Neural cell (in vitro differentiated cells): ENCODE measurements at regions not wholly inside any gene's neighbourhood (a gene's known extent, or its start where the extent isn't known, plus 50 kb on each side); places are given as distances from the start of the nearest gene placed in this dataset.

Source experiments
- H2AFZ ChIP-seq: fragments of 200-600, 300-800 bp; sonication (generic), shearing (Covaris generic); 2 replicates; pipeline ENCODE4 v1.6.0; 2014; ENCODE audit warnings: low read depth, mild to moderate bottlenecking, antibody characterized with exemption, low read length, moderate library complexity
- H3F3A ChIP-seq: fragments of 200-600 bp; shearing (Covaris generic); 2 replicates; pipeline ENCODE4 v1.6.1; 2016; ENCODE audit warnings: mild to moderate bottlenecking, moderate library complexity, mixed read lengths, antibody characterized with exemption, low read length; ENCODE audit not compliant: insufficient read depth, poor library complexity, severe bottlenecking
- H3K27ac ChIP-seq: fragments of 200-600, 300-800 bp; sonication (generic), shearing (Covaris generic); 2 replicates; pipeline ENCODE4 v1.5.1; 2014; ENCODE audit warnings: mild to moderate bottlenecking, low read length, moderate library complexity
- H3K27me3 ChIP-seq: fragments of 300-800, 200-600 bp; sonication (generic), shearing (Covaris generic); 2 replicates; pipeline ENCODE4 v1.6.0; 2014; ENCODE audit warnings: mild to moderate bottlenecking, low read depth, low read length, moderate library complexity; ENCODE audit not compliant: insufficient read depth
- H3K36me3 ChIP-seq: fragments of 300-800, 200-600 bp; sonication (generic), shearing (Covaris generic); 2 replicates; pipeline ENCODE4 v1.5.1; 2014; ENCODE audit warnings: mild to moderate bottlenecking, antibody characterized with exemption, low read length, moderate library complexity; ENCODE audit not compliant: insufficient read depth
- H3K4me2 ChIP-seq: fragments of 300-800, 200-600 bp; sonication (generic), shearing (Covaris generic); 2 replicates; pipeline ENCODE4 v1.6.0; 2014; ENCODE audit warnings: mild to moderate bottlenecking, low read length
- H3K4me3 ChIP-seq: fragments of 300-800, 200-600 bp; sonication (generic), shearing (Covaris generic); 2 replicates; pipeline ENCODE4 v1.5.1; 2014; ENCODE audit warnings: mild to moderate bottlenecking, low read length, moderate library complexity
- H3K79me2 ChIP-seq: fragments of 200-600 bp; shearing (Covaris generic); replicated peaks from 2 replicates; pipeline ENCODE4 v1.6.0; 2014; ENCODE audit warnings: mild to moderate bottlenecking, low read length, moderate library complexity; ENCODE audit not compliant: insufficient read depth
- H3K9ac ChIP-seq: fragments of 300-800, 200-600 bp; sonication (generic), shearing (Covaris generic); 2 replicates; pipeline ENCODE4 v1.6.1; 2016; ENCODE audit warnings: mild to moderate bottlenecking, low read length, mixed read lengths
- H3K9me2 ChIP-seq: fragments of 200-600 bp; shearing (Covaris generic); 2 replicates; pipeline ENCODE4 v1.6.1; 2016; ENCODE audit warnings: mild to moderate bottlenecking, low read length, mixed read lengths; ENCODE audit not compliant: insufficient read depth
- H3K9me3 ChIP-seq: fragments of 200-600, 300-800 bp; sonication (generic), shearing (Covaris generic); 2 replicates; pipeline ENCODE4 v1.6.1; 2016; ENCODE audit warnings: mild to moderate bottlenecking, mixed run types, low read length, moderate library complexity, mixed read lengths
- H4K20me1 ChIP-seq: fragments of 200-600 bp; shearing (Covaris generic); 2 replicates; pipeline ENCODE4 v1.6.1; 2016; ENCODE audit warnings: mild to moderate bottlenecking, mixed run types; ENCODE audit not compliant: insufficient read depth
- EP300 ChIP-seq: fragments of 450-650 bp; conservative IDR thresholded peaks from 2 replicates; pipeline ENCODE4 v1.6.1; 2014; ENCODE audit warnings: antibody characterized with exemption, mild to moderate bottlenecking, moderate library complexity; ENCODE audit not compliant: poor library complexity, severe bottlenecking
- EZH2 ChIP-seq: fragments of 200-600, 300-800 bp; shearing (Covaris generic), sonication (generic); IDR thresholded peaks from 2 replicates; pipeline ENCODE4 v1.6.1; 2014; ENCODE audit warnings: antibody characterized with exemption, low read length, borderline replicate concordance, mild to moderate bottlenecking; ENCODE audit not compliant: insufficient read depth, poor library complexity, severe bottlenecking
- MXI1 ChIP-seq: fragments of 450-650 bp; conservative IDR thresholded peaks from 2 replicates; pipeline ENCODE4 v1.6.1; 2014; ENCODE audit warnings: antibody characterized with exemption, mild to moderate bottlenecking; ENCODE audit not compliant: poor library complexity, severe bottlenecking
- POLR2AphosphoS5 ChIP-seq: IDR thresholded peaks from 2 replicates; pipeline ENCODE4 v1.6.1; 2012
- SMC3 ChIP-seq: fragments of 450-650 bp; conservative IDR thresholded peaks from 2 replicates; pipeline ENCODE4 v1.6.1; 2014; ENCODE audit warnings: antibody characterized with exemption, mild to moderate bottlenecking, moderate library complexity; ENCODE audit not compliant: poor library complexity
- TAF1 ChIP-seq: IDR thresholded peaks from 2 replicates; pipeline ENCODE4 v1.6.1; 2012; ENCODE audit warnings: low read depth
- TF ChIP-seq, protein P1 (sequence below): IDR thresholded peaks from 2 replicates; pipeline ENCODE4 v1.6.1; 2012; ENCODE audit warnings: borderline replicate concordance
- TF ChIP-seq, protein P2 (sequence below): fragments of 450-650 bp; IDR thresholded peaks from 2 replicates; pipeline ENCODE4 v1.5.1; 2014; ENCODE audit warnings: antibody characterized with exemption, mild to moderate bottlenecking, moderate library complexity; ENCODE audit not compliant: poor library complexity, severe bottlenecking

DNA sequence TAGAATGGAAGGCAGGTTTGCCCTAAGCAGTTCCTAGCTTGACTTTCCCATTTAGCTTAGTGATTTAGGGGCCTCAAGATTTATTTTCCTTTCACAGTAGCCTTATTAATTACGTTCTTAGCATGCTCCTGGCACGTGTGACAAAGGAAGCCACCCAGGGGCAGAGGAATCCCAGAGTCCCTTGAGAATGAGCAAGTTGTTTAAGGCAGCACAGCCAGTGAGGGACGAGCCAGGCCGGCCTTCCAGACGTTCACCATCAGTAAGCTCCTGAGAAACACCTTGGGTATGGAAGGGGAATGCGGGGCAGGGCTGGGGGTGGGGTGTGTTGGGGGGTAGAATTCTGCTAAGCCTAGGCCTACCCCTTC lies 76.3 kb downstream of the SOWAHC start:
- no peak overlapping the region for H3K9ac ChIP-seq
- H4K20me1 ChIP-seq = no peaks in the 10 kb centered on the region
- no peaks in the 10 kb centered on the region for H3K27me3 ChIP-seq
- H3K4me2 ChIP-seq = no peak overlapping the region
- H3K4me3 ChIP-seq = no peak overlapping the region
- TF ChIP-seq TAF1 (no peak), EP300 (no peak), SMC3 (no peak)
- TF ChIP-seq, protein P1, sequence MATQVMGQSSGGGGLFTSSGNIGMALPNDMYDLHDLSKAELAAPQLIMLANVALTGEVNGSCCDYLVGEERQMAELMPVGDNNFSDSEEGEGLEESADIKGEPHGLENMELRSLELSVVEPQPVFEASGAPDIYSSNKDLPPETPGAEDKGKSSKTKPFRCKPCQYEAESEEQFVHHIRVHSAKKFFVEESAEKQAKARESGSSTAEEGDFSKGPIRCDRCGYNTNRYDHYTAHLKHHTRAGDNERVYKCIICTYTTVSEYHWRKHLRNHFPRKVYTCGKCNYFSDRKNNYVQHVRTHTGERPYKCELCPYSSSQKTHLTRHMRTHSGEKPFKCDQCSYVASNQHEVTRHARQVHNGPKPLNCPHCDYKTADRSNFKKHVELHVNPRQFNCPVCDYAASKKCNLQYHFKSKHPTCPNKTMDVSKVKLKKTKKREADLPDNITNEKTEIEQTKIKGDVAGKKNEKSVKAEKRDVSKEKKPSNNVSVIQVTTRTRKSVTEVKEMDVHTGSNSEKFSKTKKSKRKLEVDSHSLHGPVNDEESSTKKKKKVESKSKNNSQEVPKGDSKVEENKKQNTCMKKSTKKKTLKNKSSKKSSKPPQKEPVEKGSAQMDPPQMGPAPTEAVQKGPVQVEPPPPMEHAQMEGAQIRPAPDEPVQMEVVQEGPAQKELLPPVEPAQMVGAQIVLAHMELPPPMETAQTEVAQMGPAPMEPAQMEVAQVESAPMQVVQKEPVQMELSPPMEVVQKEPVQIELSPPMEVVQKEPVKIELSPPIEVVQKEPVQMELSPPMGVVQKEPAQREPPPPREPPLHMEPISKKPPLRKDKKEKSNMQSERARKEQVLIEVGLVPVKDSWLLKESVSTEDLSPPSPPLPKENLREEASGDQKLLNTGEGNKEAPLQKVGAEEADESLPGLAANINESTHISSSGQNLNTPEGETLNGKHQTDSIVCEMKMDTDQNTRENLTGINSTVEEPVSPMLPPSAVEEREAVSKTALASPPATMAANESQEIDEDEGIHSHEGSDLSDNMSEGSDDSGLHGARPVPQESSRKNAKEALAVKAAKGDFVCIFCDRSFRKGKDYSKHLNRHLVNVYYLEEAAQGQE = no peak
- TF ChIP-seq, protein P2, sequence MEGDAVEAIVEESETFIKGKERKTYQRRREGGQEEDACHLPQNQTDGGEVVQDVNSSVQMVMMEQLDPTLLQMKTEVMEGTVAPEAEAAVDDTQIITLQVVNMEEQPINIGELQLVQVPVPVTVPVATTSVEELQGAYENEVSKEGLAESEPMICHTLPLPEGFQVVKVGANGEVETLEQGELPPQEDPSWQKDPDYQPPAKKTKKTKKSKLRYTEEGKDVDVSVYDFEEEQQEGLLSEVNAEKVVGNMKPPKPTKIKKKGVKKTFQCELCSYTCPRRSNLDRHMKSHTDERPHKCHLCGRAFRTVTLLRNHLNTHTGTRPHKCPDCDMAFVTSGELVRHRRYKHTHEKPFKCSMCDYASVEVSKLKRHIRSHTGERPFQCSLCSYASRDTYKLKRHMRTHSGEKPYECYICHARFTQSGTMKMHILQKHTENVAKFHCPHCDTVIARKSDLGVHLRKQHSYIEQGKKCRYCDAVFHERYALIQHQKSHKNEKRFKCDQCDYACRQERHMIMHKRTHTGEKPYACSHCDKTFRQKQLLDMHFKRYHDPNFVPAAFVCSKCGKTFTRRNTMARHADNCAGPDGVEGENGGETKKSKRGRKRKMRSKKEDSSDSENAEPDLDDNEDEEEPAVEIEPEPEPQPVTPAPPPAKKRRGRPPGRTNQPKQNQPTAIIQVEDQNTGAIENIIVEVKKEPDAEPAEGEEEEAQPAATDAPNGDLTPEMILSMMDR = no peak
- no peaks in the 10 kb centered on the region for H3F3A ChIP-seq
- H3K27ac ChIP-seq = no peak overlapping the region
- H3K36me3 ChIP-seq = no peaks in the 10 kb centered on the region
- no peaks in the 10 kb centered on the region for H3K79me2 ChIP-seq
- H3K9me3 ChIP-seq = no peaks in the 10 kb centered on the region
- H3K9me2 ChIP-seq = no peaks in the 10 kb centered on the region
- H2AFZ ChIP-seq = no peak overlapping the region

DNA sequence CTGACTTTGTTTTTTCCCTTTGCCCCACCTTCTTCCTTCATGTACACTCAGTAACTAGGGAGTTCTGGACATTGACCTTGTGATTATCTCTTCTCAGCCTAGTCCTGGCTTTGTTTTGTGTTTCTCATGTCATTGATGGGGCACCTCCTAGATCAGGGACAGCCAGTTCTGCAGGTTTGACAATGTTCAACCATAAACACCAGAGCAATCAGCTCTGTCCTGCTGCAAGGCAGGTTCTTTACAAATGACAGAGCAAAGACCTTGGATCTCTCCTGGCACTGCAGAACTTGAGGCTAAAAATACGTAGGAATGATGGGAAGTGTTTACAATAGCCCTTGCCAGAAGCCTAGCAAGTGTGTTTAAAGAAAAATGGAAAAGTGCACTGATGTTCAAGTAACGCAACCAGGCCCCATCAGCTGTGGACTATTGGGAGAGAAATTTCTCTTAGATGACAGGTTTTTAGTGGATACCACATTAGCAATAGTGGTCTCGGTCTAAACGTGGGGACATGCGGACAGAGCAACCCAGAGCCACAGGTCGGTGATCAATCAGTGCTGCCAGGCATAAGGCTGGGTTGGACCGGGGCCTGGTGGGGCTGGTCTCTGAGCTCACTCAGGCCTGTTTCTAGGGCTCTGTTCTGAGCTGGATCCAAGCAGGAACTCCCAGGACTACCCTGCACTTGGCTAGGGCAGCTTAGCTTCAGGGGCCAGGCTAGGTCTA lies 76.8 kb downstream of the SOWAHC start:
- H4K20me1 ChIP-seq = no peaks in the 10 kb centered on the region
- no peaks in the 10 kb centered on the region for H3F3A ChIP-seq
- H3K27me3 ChIP-seq = no peaks in the 10 kb centered on the region
- no peak overlapping the region for H2AFZ ChIP-seq
- H3K9me2 ChIP-seq = no peaks in the 10 kb centered on the region
- H3K9ac ChIP-seq = no peak overlapping the region
- TF ChIP-seq POLR2AphosphoS5 = no peak
- TF ChIP-seq EZH2 = no peak
- TF ChIP-seq MXI1 = no peak
- no peak for TF ChIP-seq TAF1
- no peak overlapping the region for H3K4me2 ChIP-seq
- no peaks in the 10 kb centered on the region for H3K79me2 ChIP-seq
- H3K36me3 ChIP-seq = no peaks in the 10 kb centered on the region
- H3K4me3 ChIP-seq = no peak overlapping the region
- no peak overlapping the region for H3K27ac ChIP-seq
- no peaks in the 10 kb centered on the region for H3K9me3 ChIP-seq
